DOHH2 (cell line): ENCODE measurements at regions not wholly inside any gene's neighbourhood (a gene's known extent, or its start where the extent isn't known, plus 50 kb on each side); places are given as distances from the start of the nearest gene placed in this dataset.

Experiments
- H3F3A ChIP-seq: fragments of 200-600 bp; sonication (generic), shearing (Covaris generic); 2 replicates; pipeline ENCODE4 v1.6.0; 2016; ENCODE audit warnings: antibody characterized with exemption, mild to moderate bottlenecking; ENCODE audit not compliant: control insufficient read depth, insufficient read depth
- H3K27ac ChIP-seq: fragments of 200-600 bp; sonication (generic); 2 replicates; pipeline ENCODE4 v1.5.1; 2014; ENCODE audit warnings: low read depth, mild to moderate bottlenecking, low read length, moderate library complexity
- H3K27me3 ChIP-seq: fragments of 200-600 bp; sonication (generic); 2 replicates; pipeline ENCODE4 v1.6.1; 2014; ENCODE audit warnings: mild to moderate bottlenecking, low read length, mixed read lengths; ENCODE audit not compliant: control insufficient read depth
- H3K36me3 ChIP-seq: fragments of 200-600 bp; sonication (generic); 2 replicates; pipeline ENCODE4 v1.6.1; 2014; ENCODE audit warnings: mild to moderate bottlenecking, low read length, moderate library complexity, mixed read lengths; ENCODE audit not compliant: control insufficient read depth
- H3K4me1 ChIP-seq: fragments of 200-600 bp; sonication (generic); 2 replicates; pipeline ENCODE4 v1.6.1; 2014; ENCODE audit warnings: mild to moderate bottlenecking, low read length, mixed read lengths; ENCODE audit not compliant: control insufficient read depth
- H3K4me2 ChIP-seq: fragments of 200-600 bp; sonication (generic); 2 replicates; pipeline ENCODE4 v1.6.0; 2014; ENCODE audit warnings: mild to moderate bottlenecking, low read length, moderate library complexity
- H3K4me3 ChIP-seq: fragments of 200-600 bp; sonication (generic); 2 replicates; pipeline ENCODE4 v1.5.1; 2014; ENCODE audit warnings: mild to moderate bottlenecking, low read length, mixed read lengths
- H3K79me2 ChIP-seq: fragments of 200-600 bp; sonication (generic); 2 replicates; pipeline ENCODE4 v1.6.1; 2014; ENCODE audit warnings: mild to moderate bottlenecking, low read length, mixed read lengths; ENCODE audit not compliant: control insufficient read depth
- H3K9me2 ChIP-seq: fragments of 200-600 bp; sonication (generic); replicated peaks from 2 replicates; pipeline ENCODE4 v1.6.1; 2014; ENCODE audit warnings: mild to moderate bottlenecking, low read length, mixed read lengths; ENCODE audit not compliant: control insufficient read depth
- H3K9me3 ChIP-seq: fragments of 200-600 bp; sonication (generic); 2 replicates; pipeline ENCODE4 v1.6.1; 2014; ENCODE audit warnings: antibody characterized with exemption, low read length, mixed read lengths; ENCODE audit not compliant: control insufficient read depth, insufficient read depth
- H4K20me1 ChIP-seq: fragments of 200-600 bp; sonication (generic); 2 replicates; pipeline ENCODE4 v1.6.0; 2014; ENCODE audit warnings: low read depth, mild to moderate bottlenecking, antibody characterized with exemption, low read length, moderate library complexity; ENCODE audit not compliant: control insufficient read depth, insufficient read depth
- CTCF ChIP-seq: fragments of 200-600 bp; sonication (generic); IDR thresholded peaks from one replicate; pipeline ENCODE4 v1.5.1; 2014; ENCODE audit warnings: antibody characterized with exemption, mild to moderate bottlenecking, low read depth, low read length; ENCODE audit not compliant: poor library complexity, severe bottlenecking
- EZH2phosphoT487 ChIP-seq: fragments of 200-600 bp; sonication (generic); IDR thresholded peaks from 2 replicates; pipeline ENCODE4 v1.6.1; 2017; ENCODE audit warnings: borderline replicate concordance, mild to moderate bottlenecking, antibody characterized with exemption, low read length, moderate library complexity, mixed read lengths

GRCh38 chr6:9172096-9172495, 736.8 kb upstream of the SLC35B3 start:
- Histone ChIP-seq H3K4me2 (no peak overlapping the region), H3K79me2 (no peaks in the 10 kb centered on the region), H3K9me2 (no peaks in the 10 kb centered on the region), H3K36me3 (no peaks in the 10 kb centered on the region), H3K4me3 (no peak overlapping the region), H3K4me1 (no peaks in the 10 kb centered on the region), H3F3A (no peaks in the 10 kb centered on the region), H3K27me3 (no peaks in the 10 kb centered on the region), H3K9me3 (no peaks in the 10 kb centered on the region), H3K27ac (no peak overlapping the region), H4K20me1 (no peaks in the 10 kb centered on the region)
- TF ChIP-seq CTCF: no peak
- no peak for TF ChIP-seq EZH2phosphoT487

GRCh38 chr6:9168669-9169068, 733.3 kb upstream of the SLC35B3 start:
- H3K4me3 ChIP-seq: no peak overlapping the region
- no peaks in the 10 kb centered on the region for H4K20me1 ChIP-seq
- H3K27ac ChIP-seq: no peak overlapping the region
- no peaks in the 10 kb centered on the region for H3K79me2 ChIP-seq
- no peak overlapping the region for H3K4me2 ChIP-seq
- no peaks in the 10 kb centered on the region for H3F3A ChIP-seq
- H3K9me2 ChIP-seq: no peaks in the 10 kb centered on the region
- no peaks in the 10 kb centered on the region for H3K9me3 ChIP-seq
- no peaks in the 10 kb centered on the region for H3K4me1 ChIP-seq
- TF ChIP-seq EZH2phosphoT487: no peak
- TF ChIP-seq CTCF: no peak
- H3K36me3 ChIP-seq: no peaks in the 10 kb centered on the region
- H3K27me3 ChIP-seq: no peaks in the 10 kb centered on the region

DNA sequence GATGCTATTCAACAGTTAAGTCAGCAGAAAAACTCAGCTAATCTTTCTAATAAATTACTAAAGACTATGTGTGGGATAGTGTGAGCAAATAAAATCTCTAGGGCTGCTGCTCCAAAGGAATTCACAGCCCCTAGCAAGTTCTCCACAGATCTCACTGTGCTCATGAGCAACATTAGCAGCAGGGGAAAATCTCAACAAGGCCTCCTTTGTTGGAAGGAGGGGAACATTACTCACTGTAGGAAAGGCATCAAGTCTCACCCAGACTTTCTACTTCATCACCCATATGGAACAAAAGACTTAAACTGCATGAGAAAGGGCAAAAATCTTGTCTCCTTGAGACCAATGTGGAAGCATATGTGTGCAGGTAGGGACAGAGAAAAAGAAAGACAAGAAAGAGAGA, 726.4 kb upstream of the SLC35B3 start:
- H3K4me1 ChIP-seq: no peaks in the 10 kb centered on the region
- no peak overlapping the region for H3K27ac ChIP-seq
- no peak overlapping the region for H3K4me3 ChIP-seq
- H3K27me3 ChIP-seq: no peaks in the 10 kb centered on the region
- no peaks in the 10 kb centered on the region for H3K9me2 ChIP-seq
- no peaks in the 10 kb centered on the region for H3K9me3 ChIP-seq
- H4K20me1 ChIP-seq: no peaks in the 10 kb centered on the region
- H3K79me2 ChIP-seq: no peaks in the 10 kb centered on the region
- no peak overlapping the region for H3K4me2 ChIP-seq
- H3K36me3 ChIP-seq: no peaks in the 10 kb centered on the region
- no peaks in the 10 kb centered on the region for H3F3A ChIP-seq
- TF ChIP-seq EZH2phosphoT487: no peak
- no peak for TF ChIP-seq CTCF

- H3K36me3 ChIP-seq: no peaks in the 10 kb centered on the region
- H3K9me2 ChIP-seq: no peaks in the 10 kb centered on the region
- H3K4me3 ChIP-seq: no peak overlapping the region
- TF ChIP-seq CTCF (no peak), EZH2phosphoT487 (no peak)
- no peaks in the 10 kb centered on the region for H3K79me2 ChIP-seq
- no peaks in the 10 kb centered on the region for H3K9me3 ChIP-seq
- no peak overlapping the region for H3K4me2 ChIP-seq
- H3K27me3 ChIP-seq: no peaks in the 10 kb centered on the region
- no peaks in the 10 kb centered on the region for H3K4me1 ChIP-seq
- no peak overlapping the region for H3K27ac ChIP-seq
- H3F3A ChIP-seq: no peaks in the 10 kb centered on the region
- no peaks in the 10 kb centered on the region for H4K20me1 ChIP-seq
Observed at GRCh38 chr6:9159051-9159450, 723.7 kb upstream of the SLC35B3 start.
